ENCODE measurements at regions not wholly inside any gene's neighbourhood (a gene's known extent, or its start where the extent isn't known, plus 50 kb on each side); places are given as distances from the start of the nearest gene placed in this dataset.

- no peak for TF ChIP-seq POLR2AphosphoS2 (IDR thresholded peaks at IDR 0.05; ENCODE audit: low read depth, low read length)
- TF ChIP-seq PML (IDR thresholded peaks at IDR 0.05; ENCODE audit: low read length): no peak
- TF ChIP-seq CUX1 (IDR thresholded peaks at IDR 0.05; ENCODE audit: insufficient replicate concordance, low read depth, low read length): no peak
- TF ChIP-seq NBN (IDR thresholded peaks at IDR 0.05): no peak
- TF ChIP-seq CHD2 (IDR thresholded peaks at IDR 0.05; ENCODE audit: borderline replicate concordance, low read depth, low read length): no peak
- no peak for TF ChIP-seq ZNF274 (IDR thresholded peaks at IDR 0.05; ENCODE audit: insufficient read depth, insufficient read length)
- no peak for TF ChIP-seq SUZ12 (IDR thresholded peaks at IDR 0.05; ENCODE audit: unreplicated experiment)
- TF ChIP-seq SMAD1 (IDR thresholded peaks at IDR 0.05; ENCODE audit: low read depth, partially characterized antibody): no peak
- H3K4me1 ChIP-seq (ENCODE audit: control insufficient read depth, insufficient read depth, low read length): no peaks in the 10 kb centered on the region
- H3K9me3 ChIP-seq (replicated peaks; ENCODE audit: control insufficient read depth, insufficient read depth, low read length): no peaks in the 10 kb centered on the region; the same call in 2 of the 3 replicates
- in situ Hi-C loops (cut with MboI) (no loop called here), intact Hi-C loops (cut with micrococcal nuclease; ENCODE audit: unreplicated experiment) (loop anchor here (5.0 kb wide), 1 partner anchor 480 kb away; the partner anchor contains the start of gene ALCAM)
- no peak for FAIRE-seq
- H3K79me2 ChIP-seq (ENCODE audit: control insufficient read depth, insufficient read depth, low read length): no peaks in the 10 kb centered on the region
- H3K27me3 ChIP-seq (replicated peaks in 1 of 2; ENCODE audit: control insufficient read depth in 2 of 2, insufficient read depth in 2 of 2, low read length in 1 of 2): no peaks in the 10 kb centered on the region
- 2% methylated on average over 2 of the region's 2 CpGs for WGBS (ENCODE audit: insufficient coverage, insufficient replicate concordance, low lambda C conversion rate, missing lambda C conversion rate)
- CTCF ChIA-PET: no interaction called here
- POLR2A ChIA-PET: no interaction called here
- RAD21 ChIA-PET (ENCODE audit: unreplicated experiment): no interaction called here
- H3K27ac ChIP-seq (ENCODE audit: control insufficient read depth, insufficient read depth): no peak overlapping the region
- SMC1A ChIA-PET (ENCODE audit: uncharacterized antibody, unreplicated experiment): interaction anchor here (0.6 kb wide), 1 partner anchor 368 kb away, joined by 3 read pairs; no protein-coding TSS in a partner anchor
- H4K20me1 ChIP-seq (ENCODE audit: control insufficient read depth, insufficient read depth): no peaks in the 10 kb centered on the region
- H3K4me3 ChIP-seq: no peak overlapping the region
- H3K4me2 ChIP-seq (ENCODE audit: control insufficient read depth, insufficient read depth): no peak overlapping the region
- BruUV-seq (replicated peaks): no TSS peak
- no peak for ATAC-seq
- H3K36me3 ChIP-seq (ENCODE audit: control insufficient read depth in 2 of 2, insufficient read depth in 2 of 2, low read length in 1 of 2): no peaks in the 10 kb centered on the region
- no peak overlapping the region for H3K9ac ChIP-seq (ENCODE audit: control insufficient read depth, insufficient read depth, low read length)
- no peak for DNase-seq (ENCODE audit: low read depth, low spot score)
- H2AFZ ChIP-seq (ENCODE audit: control insufficient read depth, low read depth, low read length): no peak overlapping the region
Measured at GRCh38 chr3:104887619-104888018, 479.1 kb upstream of the ALCAM start.
